GM12878 (cell line): ENCODE measurements at regions not wholly inside any gene's neighbourhood (a gene's known extent, or its start where the extent isn't known, plus 50 kb on each side); places are given as distances from the start of the nearest gene placed in this dataset.

Experiments used
- ATAC-seq: fragments of 200-7000 bp; cut with Tn5 transposase; 3 replicates; pipeline ENCODE4 v1.9.1; 2020; ENCODE audit warnings: mild to moderate bottlenecking, moderate library complexity
- BruUV-seq: library from RNA; stranded (reverse); fragments of 400-500 nt; replicated peaks from 2 replicates; lab custom pipeline; 2021; lab: Mats Ljungman, UMichigan
- CTCF ChIA-PET: fragments of 300-600 bp; sonication (Branson Sonifier 250); formaldehyde crosslinking; extraction: SDS; loops from one replicate; lab custom pipeline; 2021; ENCODE audit warnings: inconsistent platforms; lab: Yijun Ruan, JAX
- POLR2A ChIA-PET: fragments of 350-600 bp; formaldehyde crosslinking; extraction: SDS; loops from one replicate; lab custom pipeline; 2021; ENCODE audit warnings: inconsistent platforms; lab: Charles Lee
- RAD21 ChIA-PET: fragments of 300-600 bp; sonication (Branson Sonifier 250); formaldehyde crosslinking; loops from one replicate; lab custom pipeline; 2023; ENCODE audit warnings: antibody characterized with exemption; ENCODE audit not compliant: unreplicated experiment; lab: Charles Lee
- SMC1A ChIA-PET: fragments of 300-600 bp; sonication (Branson Sonifier 250); formaldehyde crosslinking; loops from one replicate; lab custom pipeline; 2023; ENCODE audit not compliant: unreplicated experiment, uncharacterized antibody; lab: Charles Lee
- DNase-seq: peaks from one replicate; pipeline ENCODE4 v3.0.0-alpha.2; 2011; ENCODE audit warnings: low read depth, low spot score
- FAIRE-seq: peaks from 3 replicates; lab custom pipeline; 2011; peaks lifted over from hg19 to GRCh38; lab: Jason Lieb, UNC
- H2AFZ ChIP-seq: 2 replicates; pipeline ENCODE4 v1.6.0; 2011; ENCODE audit warnings: low read depth, low read length, control low read depth; ENCODE audit not compliant: control insufficient read depth
- H3K27ac ChIP-seq: 2 replicates; pipeline ENCODE4 v1.5.1; 2011; ENCODE audit warnings: control low read depth; ENCODE audit not compliant: control insufficient read depth, insufficient read depth
- H3K27me3 ChIP-seq, 2 experiments: replicated peaks in 1 of 2; 2 replicates each; pipeline versions ENCODE4 v1.6.0 to v1.6.1; 2011; ENCODE audit warnings: low read length in 1 of 2; ENCODE audit not compliant: control insufficient read depth in 2 of 2, insufficient read depth in 2 of 2
- H3K36me3 ChIP-seq, 2 experiments: 2 replicates each; pipeline ENCODE4 v1.5.1; 2011; ENCODE audit warnings: low read length in 1 of 2; ENCODE audit not compliant: control insufficient read depth in 2 of 2, insufficient read depth in 2 of 2
- H3K4me1 ChIP-seq: 2 replicates; pipeline ENCODE4 v1.6.1; 2011; ENCODE audit warnings: mild to moderate bottlenecking, low read length, moderate library complexity, mixed read lengths; ENCODE audit not compliant: control insufficient read depth, insufficient read depth
- H3K4me2 ChIP-seq: 2 replicates; pipeline ENCODE4 v1.6.0; 2011; ENCODE audit warnings: control low read depth; ENCODE audit not compliant: control insufficient read depth, insufficient read depth
- H3K4me3 ChIP-seq: fragments of 200-600 bp; sonication (generic); 2 replicates; pipeline ENCODE4 v1.5.1; 2016
- H3K79me2 ChIP-seq: 2 replicates; pipeline ENCODE4 v1.6.0; 2011; ENCODE audit warnings: low read length; ENCODE audit not compliant: control insufficient read depth, insufficient read depth
- H3K9ac ChIP-seq: 2 replicates; pipeline ENCODE4 v1.8.0; 2011; ENCODE audit warnings: low read length, control low read depth, mixed read lengths; ENCODE audit not compliant: control insufficient read depth, insufficient read depth
- H3K9me3 ChIP-seq: replicated peaks from 3 replicates; pipeline ENCODE4 v1.5.1; 2011; ENCODE audit warnings: mild to moderate bottlenecking, low read length; ENCODE audit not compliant: control insufficient read depth, insufficient read depth
- H4K20me1 ChIP-seq: 2 replicates; pipeline ENCODE4 v1.6.0; 2011; ENCODE audit not compliant: control insufficient read depth, insufficient read depth
- BRCA1 ChIP-seq: IDR thresholded peaks from 2 replicates; pipeline ENCODE4 v1.6.1; 2011; ENCODE audit warnings: low read depth, low read length, improper control_type of control experiment
- CREM ChIP-seq: IDR thresholded peaks from 2 replicates; pipeline ENCODE4 v1.6.1; 2014; ENCODE audit warnings: antibody characterized with exemption, low read depth
- EP300 ChIP-seq, 2 experiments: fragments of 150-350 bp in 1 of 2; IDR thresholded peaks; 2 replicates each; pipeline ENCODE4 v1.6.1; 2011 to 2012; ENCODE audit warnings: low read depth in 2 of 2, low read length in 2 of 2, borderline replicate concordance in 1 of 2, improper control_type of control experiment in 1 of 2, inconsistent platforms in 1 of 2; ENCODE audit not compliant: control insufficient read depth in 1 of 2
- HDGF ChIP-seq: fragments of 450-650 bp; IDR thresholded peaks from 2 replicates; pipeline ENCODE4 v1.6.1; 2016; ENCODE audit warnings: antibody characterized with exemption
- HSF1 ChIP-seq: fragments of 150-350 bp; IDR thresholded peaks from 2 replicates; pipeline ENCODE4 v1.6.1; 2014; ENCODE audit warnings: mild to moderate bottlenecking, low read depth, low read length
- IKZF1 ChIP-seq: fragments of 450-650 bp; conservative IDR thresholded peaks from 2 replicates; pipeline ENCODE4 v1.6.1; 2017; ENCODE audit warnings: antibody characterized with exemption, mild to moderate bottlenecking
- IRF3 ChIP-seq: fragments of 450-650 bp; IDR thresholded peaks from 2 replicates; pipeline ENCODE4 v1.6.1; 2014; ENCODE audit warnings: mild to moderate bottlenecking
- MAX ChIP-seq: IDR thresholded peaks from 2 replicates; pipeline ENCODE4 v1.6.1; 2012; ENCODE audit warnings: low read depth, low read length, improper control_type of control experiment
- POLR2AphosphoS5 ChIP-seq: IDR thresholded peaks from 2 replicates; pipeline ENCODE4 v1.6.1; 2011; ENCODE audit warnings: mild to moderate bottlenecking, low read length, inconsistent platforms
- SKIL ChIP-seq: fragments of 450-650 bp; IDR thresholded peaks from 2 replicates; pipeline ENCODE4 v1.6.1; 2017; ENCODE audit warnings: mild to moderate bottlenecking, low read depth, inconsistent platforms; ENCODE audit not compliant: poor library complexity, severe bottlenecking
- TCF7 ChIP-seq: IDR thresholded peaks from 2 replicates; pipeline ENCODE4 v1.6.1; 2014; ENCODE audit warnings: antibody characterized with exemption, borderline replicate concordance
- USF1 ChIP-seq: IDR thresholded peaks from 2 replicates; pipeline ENCODE4 v1.6.1; 2011; ENCODE audit warnings: borderline replicate concordance, low read depth, mild to moderate bottlenecking, moderate library complexity, mixed read lengths, low read length; ENCODE audit not compliant: insufficient read depth; ENCODE audit errors: extremely low read length
- ZBED1 ChIP-seq: IDR thresholded peaks from 2 replicates; pipeline ENCODE4 v1.6.1; 2016; ENCODE audit warnings: borderline replicate concordance
- ZNF24 ChIP-seq: fragments of 450-650 bp; IDR thresholded peaks from 2 replicates; pipeline ENCODE4 v1.6.1; 2017; ENCODE audit warnings: antibody characterized with exemption, mild to moderate bottlenecking
- ZNF687 ChIP-seq: fragments of 450-650 bp; IDR thresholded peaks from 2 replicates; pipeline ENCODE4 v1.6.1; 2017; ENCODE audit warnings: mild to moderate bottlenecking, moderate library complexity
- in situ Hi-C: fragments of 300-500 bp; cut with MboI; formaldehyde crosslinking; loops from 9 replicates; pipeline ENCODE4 v1.14.3; 2018; ENCODE audit warnings: mixed read lengths
- intact Hi-C: fragments of 100-400 bp; cut with micrococcal nuclease; formaldehyde crosslinking; loops from one replicate; pipeline ENCODE4 v1.14.2; 2022; ENCODE audit not compliant: unreplicated experiment

GRCh38 chr2:184540246-184540789 lies 58.0 kb upstream of the ZNF804A start:
- in situ Hi-C loops: no loop called here
- no TSS peak for BruUV-seq
- no peaks in the 10 kb centered on the region for H4K20me1 ChIP-seq
- intact Hi-C loops: no loop called here
- RAD21 ChIA-PET: no interaction called here
- CTCF ChIA-PET: no interaction called here
- ATAC-seq (no peak), DNase-seq (no peak), FAIRE-seq (no peak)
- H3K9me3 ChIP-seq: no peaks in the 10 kb centered on the region
- H3K9ac ChIP-seq: no peak overlapping the region
- H3K27me3 ChIP-seq: no peaks in the 10 kb centered on the region
- SMC1A ChIA-PET: no interaction called here
- POLR2A ChIA-PET: no interaction called here
- no peaks in the 10 kb centered on the region for H3K4me1 ChIP-seq
- H3K4me2 ChIP-seq: no peak overlapping the region
- no peak overlapping the region for H3K27ac ChIP-seq
- no peak overlapping the region for H3K4me3 ChIP-seq
- H3K36me3 ChIP-seq: no peaks in the 10 kb centered on the region
- H3K79me2 ChIP-seq: no peaks in the 10 kb centered on the region
- H2AFZ ChIP-seq: no peak overlapping the region
- no peak for TF ChIP-seq ZNF687
- TF ChIP-seq ZBED1: no peak
- TF ChIP-seq HSF1: no peak
- TF ChIP-seq CREM: no peak
- no peak for TF ChIP-seq EP300 (IDR thresholded peaks at IDR 0.05; ENCODE audit: borderline replicate concordance in 1 of 2, control insufficient read depth in 1 of 2, low read depth in 2 of 2, low read length in 2 of 2)
- TF ChIP-seq TCF7: no peak
- TF ChIP-seq POLR2AphosphoS5: no peak
- TF ChIP-seq MAX: no peak
- no peak for TF ChIP-seq ZNF24
- TF ChIP-seq IRF3: no peak
- TF ChIP-seq SKIL: no peak
- TF ChIP-seq IKZF1: no peak
- TF ChIP-seq BRCA1: no peak
- TF ChIP-seq USF1: no peak
- TF ChIP-seq HDGF: no peak
